ENCODE measurements at regions not wholly inside any gene's neighbourhood (a gene's known extent, or its start where the extent isn't known, plus 50 kb on each side); places are given as distances from the start of the nearest gene placed in this dataset.

DNA sequence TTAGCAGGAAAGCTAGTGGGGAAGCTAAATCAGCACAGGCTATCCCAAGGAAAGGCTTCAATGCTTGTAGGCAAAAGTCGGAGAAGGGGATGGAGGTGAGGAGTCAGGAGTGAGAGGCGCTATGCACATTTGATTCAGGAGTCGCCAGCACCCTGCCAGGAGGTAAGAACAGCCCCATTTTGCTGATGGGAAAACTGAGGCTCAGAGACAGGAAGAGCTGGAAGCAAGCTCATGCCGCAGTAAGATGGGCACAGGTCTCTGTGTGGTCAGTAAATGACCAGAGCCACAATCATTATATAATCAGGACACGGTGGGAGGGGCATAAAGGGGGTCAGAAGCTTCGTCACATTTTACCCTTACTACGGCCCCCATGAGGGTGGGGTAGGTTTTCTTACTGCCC, 504.4 kb downstream of the MN1 start:
- DNase-seq, result no peak

DNA sequence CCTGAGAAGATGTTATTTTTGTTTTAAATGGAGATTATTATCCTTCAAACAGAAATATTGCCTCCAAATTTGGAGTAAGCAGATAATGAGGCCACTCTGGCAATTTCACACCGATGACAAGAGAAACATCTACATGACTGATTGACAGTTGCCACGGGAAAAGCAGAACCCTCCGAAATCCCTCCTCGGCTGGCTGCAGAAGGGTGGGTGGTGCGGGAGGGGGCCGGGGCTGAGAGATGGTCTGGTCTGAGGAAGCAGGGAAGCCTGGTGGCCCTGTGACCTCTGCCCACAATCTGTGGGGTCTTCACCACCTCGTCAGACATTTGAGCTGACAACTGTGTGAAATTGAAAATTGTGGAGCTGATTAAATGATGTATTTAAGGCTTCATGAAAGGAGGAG, 503.2 kb downstream of the MN1 start:
- DNase-seq, result no peak

DNA sequence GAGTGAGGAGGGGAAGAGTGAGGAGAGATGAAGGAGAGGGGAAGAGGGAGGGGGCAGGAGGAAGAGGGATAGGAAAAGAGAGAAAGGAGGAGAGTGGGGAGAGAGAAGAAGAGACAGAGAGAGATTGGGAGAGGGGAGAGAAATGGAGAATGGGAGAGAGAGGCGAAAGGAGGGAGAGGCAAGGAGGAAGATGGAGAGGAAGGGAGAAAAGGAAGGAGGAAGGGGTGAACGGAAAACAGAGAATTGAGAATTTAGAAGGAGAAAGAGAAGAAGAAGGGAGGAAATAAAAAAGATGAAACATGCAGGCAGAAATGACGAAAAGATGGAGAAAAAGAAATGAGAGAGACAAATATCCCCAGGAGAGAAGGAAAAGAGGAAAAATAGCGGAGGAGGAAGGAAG, 502.8 kb downstream of the MN1 start:
- DNase-seq, result no peak

DNA sequence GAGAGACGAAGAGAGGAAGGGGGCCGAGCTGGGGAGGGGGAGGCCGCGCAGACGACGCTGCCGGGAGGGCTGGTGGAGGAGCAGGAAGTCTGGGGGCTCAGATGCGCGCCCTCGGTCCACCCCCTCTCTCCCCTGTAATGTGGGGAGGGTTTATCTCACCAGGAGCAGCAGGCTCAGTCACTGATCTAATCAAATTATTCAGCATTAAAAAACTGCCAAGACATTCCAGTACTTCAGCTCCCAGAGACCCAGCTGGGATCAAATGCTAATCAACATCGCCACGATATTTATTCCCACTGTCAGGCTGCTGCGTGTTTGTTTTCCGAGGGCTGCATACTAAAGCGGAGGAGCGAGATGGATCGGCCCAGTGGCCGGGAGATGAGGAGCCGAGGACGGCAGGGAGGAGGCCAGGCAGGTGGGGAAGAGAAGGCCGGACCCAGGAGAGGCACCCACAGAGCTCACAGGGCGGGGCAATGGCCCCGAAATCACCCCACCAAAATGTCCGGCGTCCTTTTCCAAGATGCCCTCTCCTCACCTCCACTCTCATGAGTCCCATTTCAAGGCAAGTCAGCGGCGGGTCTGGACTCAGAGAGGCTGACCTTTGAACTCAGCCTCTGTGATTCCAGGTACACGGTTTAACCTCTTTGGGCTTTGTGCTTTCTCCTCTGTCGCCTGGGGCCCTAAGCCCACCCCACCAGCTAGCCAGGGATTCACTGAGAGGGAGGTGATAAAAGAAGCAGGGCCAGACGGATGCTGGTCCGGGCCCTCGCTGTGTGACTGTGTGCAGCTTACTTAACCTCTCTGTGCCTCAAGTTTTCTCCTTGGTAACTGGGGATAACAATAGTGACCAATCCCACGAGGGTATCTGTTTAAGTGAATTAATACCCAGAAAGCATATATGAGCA, 502.1 kb downstream of the MN1 start:
- no peak for DNase-seq

DNA sequence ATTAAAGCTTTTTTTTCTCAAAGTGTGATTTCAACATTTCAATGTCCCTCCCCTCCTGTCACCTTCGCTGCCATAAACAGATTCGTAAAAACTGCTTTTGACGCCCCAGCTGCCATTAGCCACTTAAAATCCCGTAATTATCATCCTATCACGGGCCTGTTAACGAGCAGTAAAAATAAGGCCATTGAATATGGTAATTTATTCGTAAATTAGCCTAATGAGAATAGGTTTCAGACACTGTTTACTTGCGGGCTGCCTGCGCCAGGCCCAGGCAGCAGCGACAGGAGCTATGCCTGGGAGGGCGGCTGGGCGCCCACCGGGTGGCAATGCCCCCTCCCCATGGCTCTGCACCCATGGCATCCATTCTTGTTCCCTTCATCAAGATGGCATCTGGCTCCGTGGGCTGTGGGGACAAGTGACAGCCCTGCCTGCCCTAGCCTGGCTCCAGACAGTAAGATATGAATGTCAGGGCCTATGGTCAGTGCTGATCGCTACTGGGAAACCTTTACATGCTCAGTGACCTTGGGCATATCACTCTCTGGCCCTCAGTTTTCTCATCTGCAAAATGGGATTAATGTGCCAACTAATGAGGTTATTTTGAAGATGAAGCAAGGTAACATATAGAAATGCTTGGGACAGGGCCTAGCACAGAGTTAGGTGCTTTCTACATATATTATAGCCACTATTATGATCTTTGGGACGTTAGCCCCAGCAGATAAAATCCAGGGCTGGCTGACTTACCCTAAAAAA, 500.8 kb downstream of the MN1 start:
- no peak for DNase-seq

DNA sequence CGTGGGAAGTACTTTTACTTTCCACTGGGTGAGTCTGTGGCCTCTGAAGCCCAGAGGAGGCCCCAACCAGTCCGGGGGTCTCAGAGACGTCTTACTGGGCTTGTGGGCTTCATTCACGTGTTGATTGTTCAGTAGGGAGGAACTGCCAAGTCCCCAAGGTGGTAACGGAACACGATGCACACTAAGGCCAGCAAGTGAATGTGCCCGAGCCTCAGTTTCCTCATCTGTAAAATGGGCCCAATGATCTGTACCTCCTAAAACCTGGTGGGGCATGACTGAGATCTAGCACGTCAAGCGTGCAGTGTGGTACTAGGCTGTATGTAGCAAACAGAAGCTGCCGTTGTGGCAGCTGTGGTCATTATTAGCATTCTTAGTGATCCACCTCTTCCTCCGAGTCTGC, 499.1 kb downstream of the MN1 start:
- no peak for DNase-seq

DNA sequence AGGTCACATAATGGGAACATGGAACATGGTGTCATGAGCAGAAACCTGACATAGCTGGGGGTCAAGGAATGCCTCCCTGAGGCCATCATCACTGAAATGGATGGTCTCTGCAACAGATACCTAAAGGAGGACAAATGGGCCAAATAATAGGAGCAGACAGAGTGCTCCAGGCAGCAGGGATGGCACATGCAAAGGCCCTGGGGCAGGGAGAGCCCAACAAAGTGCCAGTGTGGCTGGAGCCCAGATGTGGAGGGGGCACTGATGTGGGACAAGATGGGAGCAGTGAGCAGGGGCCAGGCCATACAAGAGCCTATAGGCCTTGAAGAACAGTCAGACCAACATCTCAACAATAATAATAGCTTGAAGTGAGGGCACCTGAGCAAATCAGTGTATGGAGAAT, 497.8 kb downstream of the MN1 start:
- no peak for DNase-seq

DNA sequence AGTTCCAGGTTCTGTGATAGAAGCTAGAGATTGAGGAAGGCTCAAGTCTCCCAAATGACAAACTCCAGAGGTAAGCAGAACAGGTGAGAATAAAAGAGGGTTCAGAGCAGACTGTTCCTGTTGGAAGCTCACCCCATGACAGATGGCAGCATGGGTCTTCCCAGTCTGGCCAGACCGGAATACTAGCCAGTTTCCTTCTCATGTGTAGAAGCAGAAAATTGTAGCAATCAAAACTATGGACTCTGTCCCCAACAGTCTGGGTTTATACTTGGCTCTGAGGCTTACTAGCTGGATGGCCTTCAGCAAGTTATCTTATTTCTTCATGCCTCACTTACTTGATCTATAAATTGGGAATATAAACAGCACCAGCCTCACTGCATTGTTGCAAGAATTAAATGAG, 494.8 kb downstream of the MN1 start:
- DNase-seq, result no peak

DNA sequence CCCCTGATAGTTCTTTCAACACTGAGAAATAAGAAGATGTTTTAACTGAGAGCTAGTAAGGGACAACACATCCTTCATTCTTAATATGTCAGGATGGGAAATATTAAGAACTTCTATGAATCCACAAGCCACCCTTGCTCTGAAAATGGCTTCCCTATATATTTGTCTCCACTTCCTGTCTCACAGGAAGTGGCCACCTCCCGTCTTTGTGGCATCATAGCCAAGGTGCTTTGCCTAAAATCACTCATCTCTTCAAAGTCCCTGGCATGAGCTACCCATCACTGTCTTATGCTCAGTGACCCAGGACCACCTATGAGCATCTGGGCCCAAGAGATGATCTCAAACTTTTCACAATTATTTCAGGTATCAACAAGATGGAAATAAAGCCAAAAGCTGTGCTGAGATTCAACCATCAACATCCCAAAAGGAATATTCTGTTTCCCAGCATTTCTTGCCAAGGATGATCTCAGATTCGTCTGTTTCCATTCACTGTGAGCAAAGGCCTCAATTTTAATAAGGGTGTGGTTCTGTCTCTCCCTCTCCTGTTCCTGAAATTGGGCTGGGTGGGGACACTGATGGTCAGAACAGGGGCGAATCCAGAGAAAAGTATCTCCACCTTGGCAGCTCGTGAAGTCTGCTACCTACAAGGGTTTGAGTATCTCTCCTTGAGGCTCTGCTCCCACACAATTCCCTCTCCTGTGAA, 493.9 kb downstream of the MN1 start:
- no peak for DNase-seq

DNA sequence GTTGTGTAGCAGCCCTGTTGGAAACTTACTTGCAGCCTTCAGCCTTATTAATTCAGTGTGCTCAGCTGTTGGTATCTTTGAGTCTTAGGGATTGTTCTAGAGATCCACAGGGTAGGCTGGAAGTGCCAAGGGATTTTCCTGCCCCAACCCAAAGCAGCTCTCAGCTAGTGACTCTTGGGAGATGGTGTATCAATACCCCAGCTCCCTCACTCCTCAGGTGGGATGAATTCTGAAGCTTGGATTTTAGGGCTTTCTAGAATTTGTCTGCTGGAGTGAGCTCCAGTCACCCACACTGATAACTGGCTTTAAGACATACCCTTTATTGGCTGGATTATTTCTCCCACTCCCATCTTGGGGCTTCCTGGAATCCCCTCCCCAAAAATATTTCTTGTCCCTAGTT, 493.0 kb downstream of the MN1 start:
- DNase-seq, result no peak

DNA sequence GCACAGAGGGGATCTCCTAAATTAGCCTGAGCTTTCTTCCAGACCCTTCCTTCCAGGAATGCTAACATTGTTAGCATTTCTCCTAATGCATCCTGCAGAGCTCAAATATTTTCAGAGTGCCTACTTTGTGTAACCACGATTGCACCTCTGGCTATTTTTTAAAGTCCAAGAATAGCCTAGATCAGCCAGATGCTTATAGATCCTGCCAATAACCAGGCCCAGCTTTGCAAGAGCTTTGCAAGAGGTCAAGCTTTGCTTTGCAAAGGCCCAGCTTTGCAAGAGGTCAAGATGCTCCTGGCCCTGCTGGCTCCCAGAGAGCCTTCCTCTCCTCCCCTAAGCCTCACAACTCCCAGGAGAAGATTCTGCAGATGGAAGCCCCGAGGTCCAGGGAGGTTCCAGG, 491.9 kb downstream of the MN1 start:
- DNase-seq, result no peak

DNA sequence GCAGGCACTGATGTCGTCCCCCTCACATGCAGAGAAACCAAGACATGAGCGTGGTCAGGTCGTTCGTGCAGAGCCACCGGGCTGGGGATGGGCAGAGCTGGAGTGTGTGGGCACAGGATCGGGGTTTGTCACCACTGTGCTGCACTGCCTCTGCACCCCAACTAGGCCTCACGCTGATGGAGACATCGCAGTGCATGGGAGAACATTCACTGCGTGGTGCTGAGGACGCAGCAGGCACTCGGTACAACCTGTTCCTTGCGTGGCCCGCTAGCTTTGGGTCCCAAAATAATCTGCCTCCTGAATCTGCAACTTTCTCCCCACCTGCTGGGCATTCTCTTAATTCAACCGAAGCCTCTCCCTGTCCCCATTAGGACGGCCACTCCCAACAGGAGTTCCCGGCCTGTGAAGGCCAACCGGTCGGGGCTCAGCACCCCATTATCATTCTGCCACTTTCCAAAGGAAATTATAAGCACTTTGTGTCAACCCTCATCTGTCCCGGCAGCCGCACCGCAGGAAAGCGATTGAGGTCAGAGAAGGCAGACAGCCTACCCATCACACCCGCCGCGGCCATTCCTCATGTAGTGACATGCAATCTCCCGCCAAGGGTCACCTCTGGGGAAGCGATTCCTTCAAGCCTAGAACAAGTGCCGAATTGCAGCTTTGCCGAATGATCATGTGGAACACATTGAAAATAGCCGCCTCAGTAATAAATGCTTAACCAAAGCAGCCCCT, 490.4 kb downstream of the MN1 start:
- DNase-seq, result no peak

DNA sequence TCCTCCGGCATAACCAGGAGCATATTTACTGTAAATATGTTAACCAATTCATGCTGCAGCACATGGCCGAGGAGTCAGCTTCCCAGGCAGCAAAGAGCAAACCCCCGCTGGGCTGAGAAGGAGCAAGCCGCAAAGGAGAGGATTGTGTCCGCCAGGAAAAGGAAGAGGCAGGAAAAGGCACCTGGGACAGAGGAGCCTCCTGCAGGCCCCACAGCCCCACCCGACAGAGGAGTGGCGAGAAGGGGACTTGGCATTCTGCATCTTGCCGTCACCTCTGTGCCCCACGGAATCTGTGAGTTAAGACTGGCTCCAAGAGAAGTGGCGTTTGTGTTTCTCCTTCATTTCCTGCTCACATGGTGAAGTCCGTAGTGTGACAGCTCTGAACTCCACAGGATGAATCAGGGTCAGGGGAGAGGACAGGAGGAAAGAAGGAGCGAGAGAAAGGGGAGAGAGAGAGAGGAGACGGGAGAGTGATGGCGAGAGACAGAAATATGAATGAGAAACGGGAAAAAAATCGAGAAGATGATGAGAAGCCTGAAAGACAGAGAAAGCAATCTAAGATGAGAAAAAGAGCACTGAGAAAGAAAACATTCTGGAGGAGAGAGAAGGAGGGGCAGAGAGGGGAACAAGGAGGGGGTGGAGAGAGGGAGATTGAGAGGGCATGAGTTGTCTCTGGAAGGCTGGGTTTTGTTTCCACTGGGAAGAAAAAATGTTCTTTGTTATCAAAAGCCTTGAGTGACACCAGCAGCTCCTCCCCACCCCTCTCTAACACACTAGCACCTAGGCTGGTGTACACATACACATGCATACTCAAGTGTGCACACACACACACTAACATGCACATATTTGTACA, 489.6 kb downstream of the MN1 start:
- DNase-seq, result no peak

DNA sequence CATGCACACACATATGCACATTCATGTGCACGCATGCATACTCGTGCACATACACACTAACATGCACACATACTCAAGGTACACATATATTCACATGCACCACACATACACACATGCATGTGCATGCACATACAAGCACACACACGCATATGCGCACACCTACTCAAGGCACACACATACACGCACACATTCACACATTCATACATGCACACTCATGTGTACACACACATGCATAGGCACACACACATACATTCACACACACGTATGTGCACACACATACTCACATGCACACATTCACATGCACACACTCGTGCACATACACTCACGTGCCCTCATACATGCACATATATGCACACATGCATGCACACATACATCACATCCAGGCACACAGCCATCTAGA, 489.0 kb downstream of the MN1 start:
- no peak for DNase-seq

DNA sequence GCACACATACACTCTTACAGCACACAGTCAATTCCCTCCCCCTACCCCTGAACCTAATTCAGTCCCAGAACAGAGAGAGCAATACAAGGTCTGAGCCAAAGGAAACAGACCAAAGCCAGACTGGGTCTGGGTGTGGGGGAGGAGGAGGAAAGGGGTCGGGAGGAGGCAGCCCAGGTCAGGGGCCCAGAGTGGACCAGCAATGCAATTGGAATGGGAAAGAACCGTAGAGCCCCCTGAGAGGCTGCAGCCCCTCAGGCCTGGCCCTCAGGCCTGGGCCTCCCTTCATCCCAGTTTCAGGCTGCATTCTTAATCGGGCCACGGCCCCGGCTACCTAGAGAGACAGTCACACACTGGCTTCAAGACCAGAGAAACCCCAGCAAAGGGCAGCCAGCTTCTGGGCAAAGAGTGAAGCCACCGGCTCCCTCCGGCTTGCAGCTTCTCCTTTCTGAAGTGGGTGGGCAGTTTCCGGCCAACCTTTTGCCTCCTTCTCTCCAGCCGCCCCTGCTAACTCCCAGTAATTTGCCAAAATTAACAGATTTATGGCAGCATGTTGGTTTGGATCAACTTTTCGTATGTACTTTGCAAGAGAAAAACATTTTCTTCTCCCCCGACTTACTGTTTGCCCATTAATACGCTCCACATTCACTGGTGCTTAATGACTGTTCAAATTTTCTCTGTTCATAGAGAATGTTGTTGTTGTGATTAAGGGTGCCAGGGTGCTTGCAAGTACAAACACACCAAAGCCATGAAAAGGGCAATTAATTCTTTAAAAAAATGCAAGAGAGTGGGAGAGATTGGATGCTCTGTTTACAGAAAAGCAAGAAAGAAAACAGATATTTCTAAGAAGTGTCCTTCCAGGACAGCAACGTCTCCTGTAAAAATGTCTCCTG, 488.3 kb downstream of the MN1 start:
- DNase-seq, result no peak

DNA sequence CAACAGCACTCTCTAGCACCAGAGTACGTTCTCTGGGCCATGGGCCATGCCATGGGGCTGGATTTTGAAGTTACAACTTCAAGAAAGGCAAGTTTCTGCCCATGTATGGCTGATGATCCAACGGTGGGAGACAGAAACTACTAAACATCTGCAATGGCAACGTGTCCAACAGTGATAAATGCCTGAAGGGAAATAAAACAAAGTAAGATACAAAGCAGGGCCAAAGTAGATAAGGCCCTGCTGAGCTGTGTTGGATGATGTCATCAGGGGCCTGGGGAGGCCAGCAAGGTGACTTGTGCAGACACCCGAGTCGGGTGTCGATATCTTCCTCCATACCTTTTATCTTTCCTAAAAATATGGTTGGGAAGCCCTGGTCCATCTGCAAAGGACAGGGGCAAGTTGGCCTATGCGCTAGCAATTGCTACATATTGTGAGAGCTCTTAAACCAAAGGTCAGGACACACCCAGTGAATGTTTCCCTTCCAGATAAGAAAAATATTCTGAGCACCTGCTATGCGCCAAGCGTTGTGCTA, 487.2 kb downstream of the MN1 start:
- no peak for DNase-seq

DNA sequence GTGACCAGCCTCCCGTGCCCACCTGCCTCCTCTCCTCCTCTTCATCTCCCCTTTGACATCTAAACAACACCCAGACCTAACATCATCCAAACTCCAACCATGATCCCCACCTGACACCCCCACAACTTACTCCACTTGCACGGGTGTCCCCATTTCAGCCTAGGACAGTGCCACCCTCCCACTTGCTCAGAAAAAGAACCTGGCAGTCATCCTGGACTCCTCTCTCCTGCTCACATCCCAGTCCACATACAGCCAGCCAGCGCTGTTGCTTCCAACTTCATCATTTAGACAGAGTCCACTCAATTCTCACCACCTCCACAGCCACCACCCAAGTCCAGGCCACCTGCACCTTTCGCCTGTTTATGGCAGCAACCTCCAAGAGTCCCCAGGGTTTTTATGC, 485.7 kb downstream of the MN1 start:
- DNase-seq, result peak; percentile 9

DNA sequence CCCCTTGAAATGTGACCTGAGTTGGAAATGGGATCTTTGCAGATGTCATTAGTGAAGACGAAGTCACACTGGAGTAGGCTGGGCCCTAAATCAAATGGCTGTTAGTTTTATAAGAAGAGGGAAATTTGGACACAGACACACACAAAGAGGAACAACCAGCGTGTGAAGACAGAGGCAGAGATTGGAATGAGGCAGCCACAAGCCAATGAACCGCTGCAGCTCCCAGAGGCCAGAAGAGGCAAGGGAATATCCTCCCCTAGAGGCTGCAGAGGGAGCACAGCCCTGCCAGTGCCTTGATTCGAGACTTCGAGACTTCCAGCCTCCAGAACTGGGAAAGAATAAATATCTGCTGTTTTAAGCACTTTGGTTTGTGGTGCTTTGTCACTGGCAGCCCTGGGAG, 484.5 kb downstream of the MN1 start:
- DNase-seq, result no peak

DNA sequence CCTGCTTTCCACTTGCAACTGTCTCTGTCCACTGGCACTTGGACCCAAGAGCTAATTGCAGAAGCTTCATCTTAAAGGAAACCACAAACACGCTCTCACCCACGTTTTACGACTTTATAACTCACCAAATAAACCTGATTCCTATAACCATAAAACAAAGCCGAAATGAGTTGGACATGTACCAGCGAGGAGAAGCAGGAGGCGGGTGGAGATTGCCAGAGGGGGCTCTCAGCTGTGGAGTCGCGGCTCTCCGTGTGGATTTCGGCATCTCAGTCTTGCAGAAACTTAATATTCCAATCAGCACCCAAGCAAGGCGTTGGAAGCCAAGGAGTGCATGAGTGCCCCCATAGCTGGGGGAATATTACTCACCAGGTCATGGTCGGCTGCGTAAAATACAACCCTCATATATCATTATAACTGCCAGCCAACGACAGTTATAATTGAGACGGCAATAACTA, 483.6 kb downstream of the MN1 start:
- DNase-seq, result no peak

DNA sequence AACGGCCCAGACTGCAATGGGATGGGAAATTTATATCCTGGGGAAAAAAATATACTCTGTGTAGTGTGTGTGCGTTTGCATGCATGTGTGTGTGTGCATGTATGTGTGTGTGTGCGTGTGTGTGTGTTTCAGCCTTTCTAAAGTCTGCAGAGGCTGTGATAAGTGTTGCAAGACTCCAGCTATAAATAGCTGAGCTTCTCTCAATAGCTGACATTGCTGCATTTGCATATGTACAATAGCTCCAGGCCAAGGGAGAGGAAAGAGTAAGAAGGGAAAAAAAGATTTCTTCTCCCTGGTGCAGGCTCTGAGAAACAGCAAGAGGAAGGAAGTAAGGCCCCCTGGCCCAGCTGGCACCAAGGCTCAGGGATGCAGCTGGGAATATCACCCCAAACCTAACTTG, 483.0 kb downstream of the MN1 start:
- DNase-seq, result peak; percentile 20

All from occipital lobe (tissue), 1 donor.